NOMO-1 treated with DMSO at 0.1 percent for 48 hours (cell line): ENCODE measurements at regions not wholly inside any gene's neighbourhood (a gene's known extent, or its start where the extent isn't known, plus 50 kb on each side); places are given as distances from the start of the nearest gene placed in this dataset.
A peak's percentile ranks its signal among the peaks of the same experiment; 100 is the strongest.
"Not testable (repeated sequence)": the region's sequence is repeated elsewhere in the genome, so short reads cannot be mapped to it uniquely, and the experiment has no call there.

ENCODE experiments used
- DNase-seq: peaks from one replicate; lab custom pipeline; 2025; ENCODE audit not compliant: unreplicated experiment; lab: John Stamatoyannopoulos, UW

DNA sequence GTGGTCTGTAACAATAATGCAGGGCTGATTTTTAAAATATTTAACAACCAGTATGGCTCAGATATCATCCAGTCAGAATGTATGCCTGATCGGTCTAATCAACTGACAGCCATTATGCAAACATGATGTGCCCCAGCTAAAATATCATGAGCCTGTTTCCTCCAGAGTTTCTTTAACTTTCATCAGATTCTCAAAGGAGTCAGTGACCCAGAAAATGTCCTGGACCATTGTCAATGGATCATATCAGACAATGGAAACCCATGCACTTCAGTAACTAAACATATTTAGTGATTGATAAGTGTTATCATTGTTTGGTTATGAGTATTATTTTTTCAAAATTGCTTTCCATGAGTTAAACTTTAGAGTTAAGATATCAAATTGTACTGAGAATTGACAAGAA is 173.5 kb downstream of the LMBRD1 start:
- no peak for DNase-seq

DNA sequence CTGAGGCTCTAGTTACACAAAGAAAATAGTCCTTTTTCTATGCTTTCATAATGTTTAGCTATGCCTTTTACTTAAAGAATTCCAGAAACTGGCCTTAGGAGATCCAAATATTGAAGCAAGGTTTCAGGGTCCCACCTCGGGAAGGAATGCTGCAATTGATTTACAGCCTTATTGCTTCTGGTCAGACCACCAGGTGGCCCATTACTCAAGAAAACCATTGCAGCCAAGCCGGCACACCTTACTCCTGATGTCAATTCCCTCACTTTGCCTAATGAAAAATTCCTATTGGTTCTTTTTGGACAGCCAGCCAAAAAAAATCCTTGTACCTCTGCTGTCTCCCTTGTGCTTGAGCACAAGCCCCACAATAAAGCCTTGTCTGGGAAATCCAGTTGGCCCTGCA is 173.9 kb downstream of the LMBRD1 start:
- DNase-seq = no peak

DNA sequence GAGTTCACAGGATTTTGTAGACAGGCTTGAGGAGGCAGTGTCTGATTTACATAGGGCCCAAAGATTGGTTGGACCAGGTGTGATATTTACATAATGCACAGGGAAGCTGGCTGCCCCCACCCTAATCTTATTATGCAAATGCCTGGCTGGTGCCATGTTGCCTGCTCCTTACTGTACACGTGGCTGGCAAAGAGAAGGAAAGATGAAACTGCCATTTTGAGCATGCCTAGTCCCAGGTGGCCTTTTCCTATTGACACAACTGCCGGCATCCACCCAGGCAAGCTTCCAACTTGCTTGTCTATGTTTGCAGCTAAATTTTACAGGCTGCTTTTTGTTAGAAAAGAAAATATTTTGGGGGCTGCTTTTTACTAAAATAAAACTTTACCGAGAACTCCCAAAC is 174.6 kb downstream of the LMBRD1 start:
- DNase-seq = no peak

DNA sequence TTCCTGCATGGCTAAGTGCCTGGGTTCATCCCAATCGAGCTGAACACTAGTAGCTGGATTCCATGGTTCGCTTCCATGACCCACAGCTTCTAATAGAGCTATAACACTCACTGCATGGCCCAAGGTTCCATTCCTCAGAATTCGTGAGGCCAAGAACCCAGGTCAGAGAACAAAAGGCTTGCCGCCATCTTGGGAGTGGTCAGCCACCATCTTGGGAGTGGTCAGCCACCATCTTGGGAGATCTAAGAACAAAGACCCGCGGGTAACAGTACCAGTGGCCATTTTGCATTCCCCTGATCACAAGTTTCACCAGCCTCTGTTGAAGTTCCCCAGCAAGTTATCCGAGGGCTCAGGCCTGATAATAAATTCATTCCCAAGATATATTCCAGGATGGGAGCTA is 179.6 kb downstream of the LMBRD1 start:
- DNase-seq = no peak

DNA sequence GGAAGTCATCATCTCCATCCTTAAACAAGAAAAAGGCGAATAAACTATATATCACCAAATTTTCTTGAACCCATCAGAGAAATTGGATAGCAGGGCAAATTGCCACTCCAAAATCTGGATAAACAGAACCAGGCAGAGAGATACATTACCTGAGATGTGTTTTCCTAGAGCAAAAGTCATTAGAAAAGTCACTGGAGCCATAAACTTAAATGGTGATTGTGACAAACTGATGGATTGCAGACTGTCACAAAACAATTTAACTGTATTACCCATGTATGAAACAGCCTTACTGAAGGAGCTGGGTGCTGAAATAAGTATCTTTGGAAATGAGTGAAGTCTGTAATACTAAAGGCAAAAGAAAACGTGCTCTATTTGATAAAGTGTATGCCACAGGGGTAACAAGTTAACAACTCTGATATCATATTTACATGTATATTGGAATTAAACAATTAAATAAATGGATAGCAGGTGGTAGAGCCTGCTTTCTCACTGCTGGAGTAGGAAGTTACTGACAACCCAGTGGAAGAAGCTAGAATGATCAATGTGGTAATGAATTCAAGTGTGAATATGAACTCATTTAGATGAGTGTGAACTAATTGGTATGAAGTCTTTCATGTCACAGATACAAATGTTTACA is 186.9 kb downstream of the LMBRD1 start:
- no peak for DNase-seq

DNA sequence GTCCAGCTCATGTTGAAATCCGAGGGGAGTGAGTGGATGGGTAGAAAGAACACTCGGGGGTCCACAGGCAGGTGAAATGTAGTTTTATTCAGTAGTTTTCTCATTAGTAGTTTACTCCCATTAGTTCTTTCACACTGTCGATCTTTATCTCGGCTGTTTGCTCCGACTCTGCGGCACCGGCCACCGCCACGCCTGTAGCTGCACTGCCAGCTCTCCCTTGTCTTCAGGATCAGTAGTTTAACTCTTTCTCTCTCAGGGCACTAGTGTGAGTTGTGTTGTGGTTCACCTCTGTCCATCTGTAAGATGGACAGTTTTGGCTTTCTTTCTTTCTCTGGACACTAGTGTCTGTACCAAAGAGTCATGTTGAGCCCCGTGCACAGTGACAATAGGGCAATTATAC is 195.7 kb downstream of the LMBRD1 start:
- DNase-seq = no peak

DNA sequence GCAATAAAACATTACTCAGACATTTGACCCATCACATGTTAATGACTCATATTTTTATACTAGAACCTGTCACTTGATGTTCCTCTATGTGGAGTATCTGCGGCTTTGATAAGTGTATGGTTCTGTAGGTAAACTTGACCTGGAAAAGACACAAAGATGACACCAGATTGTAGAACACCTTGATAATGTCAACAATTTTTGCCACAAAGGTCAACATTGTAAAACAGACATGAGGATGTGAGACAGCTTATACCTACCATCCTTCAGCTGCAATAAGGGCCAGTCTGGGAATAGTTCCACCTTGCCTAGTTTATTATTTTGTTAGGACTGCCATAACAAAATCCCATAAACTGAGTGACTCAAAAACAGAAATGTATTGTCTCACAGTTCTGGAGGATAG is 202.4 kb downstream of the LMBRD1 start:
- DNase-seq = no peak

DNA sequence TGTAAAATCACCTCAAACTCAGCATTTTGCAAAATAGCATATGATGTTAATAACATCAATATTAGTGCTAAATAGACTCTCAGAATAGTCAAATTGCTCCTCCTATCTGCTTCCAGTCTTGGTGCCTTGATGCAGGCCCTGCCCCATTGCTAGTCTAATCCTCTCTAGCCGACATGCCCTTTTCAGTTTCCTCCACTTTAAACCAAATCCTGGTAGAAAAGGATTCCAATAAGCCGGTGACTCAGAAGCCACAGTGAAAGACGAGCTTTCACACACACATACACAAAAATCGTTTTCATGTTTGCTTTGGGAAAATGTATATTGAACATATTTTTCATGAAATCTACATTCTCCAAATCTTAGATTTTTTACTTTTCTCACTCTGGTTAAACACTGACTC is 203.1 kb downstream of the LMBRD1 start:
- DNase-seq = no peak

DNA sequence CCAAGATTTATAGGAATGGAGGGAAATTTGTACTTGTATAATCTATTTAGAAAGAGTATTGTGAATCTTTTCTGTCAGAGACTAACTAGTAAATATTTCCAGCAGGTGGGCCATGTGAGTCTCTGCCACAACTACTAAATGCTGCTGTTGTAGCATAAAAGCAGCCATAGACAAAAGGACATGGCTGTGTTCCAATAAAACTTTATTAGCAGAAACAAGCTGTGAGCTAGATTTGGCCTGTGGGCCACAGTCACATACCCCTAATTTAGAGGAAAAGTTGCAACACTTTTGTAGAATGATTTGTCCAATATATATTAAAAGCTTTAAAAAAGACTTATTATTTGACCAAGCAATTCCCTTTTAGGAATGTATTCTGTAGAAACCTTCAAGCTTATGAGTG is 207.2 kb downstream of the LMBRD1 start:
- no peak for DNase-seq

DNA sequence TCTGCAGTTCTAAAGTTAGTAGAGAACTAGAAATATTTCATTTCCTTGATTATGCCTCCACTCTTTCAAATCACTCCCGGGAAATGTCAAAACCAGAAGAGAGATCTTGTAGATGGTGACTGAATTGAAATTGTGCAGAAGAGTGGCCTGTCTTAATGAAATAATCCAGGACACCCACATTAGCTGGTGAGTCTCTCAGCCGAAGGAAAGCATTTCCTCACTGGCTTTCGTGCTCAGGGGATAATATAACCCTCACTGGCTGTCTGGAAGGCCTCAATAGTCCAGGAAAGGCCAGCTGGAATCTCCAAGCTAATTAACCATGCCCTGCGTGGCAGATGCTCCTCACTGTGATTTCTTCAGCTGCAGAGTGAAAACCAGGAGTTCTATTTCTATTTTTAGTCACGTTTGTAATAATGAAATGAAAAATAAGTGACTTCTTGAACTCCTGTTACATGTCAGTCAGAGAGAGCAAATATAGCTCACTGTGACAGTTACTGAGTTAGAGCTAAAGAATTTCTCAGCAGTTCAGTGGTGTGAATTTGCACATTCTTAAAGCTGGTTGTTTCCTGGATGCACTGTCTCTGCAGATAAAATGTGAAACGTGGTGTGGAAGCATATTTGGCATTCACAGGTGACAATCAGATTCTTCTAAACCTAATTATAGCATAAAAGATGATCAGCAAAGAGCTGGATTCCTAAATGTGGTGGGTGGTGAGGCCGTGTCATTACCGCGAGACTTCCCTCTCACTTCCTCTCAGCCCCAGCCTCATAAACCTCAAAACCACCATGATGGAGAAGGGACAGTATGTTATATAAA is 211.7 kb downstream of the LMBRD1 start:
- peak; percentile 11 for DNase-seq

DNA sequence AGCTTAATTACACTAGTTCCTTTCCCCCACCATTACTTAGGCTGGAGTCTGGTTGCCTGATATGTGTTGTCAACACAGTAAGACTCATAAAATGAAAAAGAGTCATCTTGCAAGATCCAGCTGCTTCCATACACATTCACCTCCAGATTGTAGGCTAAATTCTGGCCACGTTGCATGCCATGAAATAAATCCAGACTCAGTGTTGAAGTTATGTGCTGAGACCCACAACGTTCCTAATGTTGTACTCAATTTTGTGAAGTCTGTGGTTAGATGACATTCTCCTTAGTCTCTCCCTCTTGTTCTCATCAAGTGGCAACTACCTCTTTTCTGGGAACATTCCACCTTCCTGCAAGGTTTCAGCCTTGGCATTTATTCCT is 212.3 kb downstream of the LMBRD1 start:
- DNase-seq = no peak

DNA sequence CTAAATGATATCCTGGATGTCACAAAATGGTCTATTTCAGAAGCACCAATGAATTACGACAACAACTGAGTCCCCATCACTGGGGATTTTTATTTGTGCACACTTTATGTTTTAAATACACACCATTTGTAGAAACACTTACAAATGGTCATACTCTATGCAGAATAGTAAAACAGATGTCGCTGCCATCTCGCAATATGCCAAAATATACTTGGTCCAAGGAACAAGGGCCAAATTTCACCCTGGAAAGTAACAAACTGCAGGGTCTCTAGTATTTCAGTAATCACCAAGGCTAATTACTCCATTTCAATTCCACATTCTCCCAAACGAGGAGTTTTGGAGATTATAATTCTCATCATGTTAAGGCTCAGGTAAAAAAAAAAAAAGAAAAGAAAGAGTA is 215.2 kb downstream of the LMBRD1 start:
- DNase-seq = no peak

DNA sequence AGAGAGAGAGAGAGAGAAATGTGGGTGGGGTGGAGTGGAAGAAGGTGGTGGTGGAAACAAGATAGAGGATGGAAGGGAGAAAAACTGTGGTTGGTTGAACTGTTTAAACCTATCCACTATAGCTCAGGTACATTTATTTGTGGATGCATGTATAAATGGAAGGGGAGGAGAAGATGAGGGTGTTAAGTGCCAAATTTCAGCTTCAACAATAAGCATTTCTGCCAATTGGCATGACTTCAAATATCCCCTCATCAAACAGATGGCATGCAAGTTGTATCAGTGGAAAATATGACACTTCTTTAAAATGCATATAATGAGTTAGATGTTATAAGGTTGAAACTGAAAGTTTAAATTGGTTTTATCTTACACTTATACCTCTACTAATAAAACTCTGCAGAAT is 216.1 kb downstream of the LMBRD1 start:
- DNase-seq = no peak

DNA sequence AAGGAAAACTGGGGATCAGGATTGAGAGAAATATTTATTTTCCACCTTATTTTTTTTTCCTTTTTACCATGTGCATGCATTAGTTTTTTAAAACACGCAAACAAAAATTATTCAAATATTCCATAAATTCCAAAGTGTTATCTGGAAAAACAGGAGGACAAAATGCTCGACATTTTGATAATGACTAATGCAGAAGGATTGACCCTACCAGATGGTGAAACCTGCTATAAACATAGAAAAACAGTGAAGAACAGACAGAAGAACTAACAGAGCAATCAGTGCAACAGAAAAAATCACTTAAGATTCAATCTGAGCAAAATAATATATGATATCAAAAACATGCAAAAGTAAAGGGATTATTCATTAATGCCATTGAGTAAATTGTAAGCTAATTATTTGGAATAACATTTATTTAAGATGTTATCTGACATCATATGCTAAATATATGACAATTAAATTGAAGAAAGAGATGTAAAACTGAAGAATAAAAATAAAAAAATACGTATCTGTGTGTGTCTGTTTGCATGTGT is 218.4 kb downstream of the LMBRD1 start:
- DNase-seq = no peak

DNA sequence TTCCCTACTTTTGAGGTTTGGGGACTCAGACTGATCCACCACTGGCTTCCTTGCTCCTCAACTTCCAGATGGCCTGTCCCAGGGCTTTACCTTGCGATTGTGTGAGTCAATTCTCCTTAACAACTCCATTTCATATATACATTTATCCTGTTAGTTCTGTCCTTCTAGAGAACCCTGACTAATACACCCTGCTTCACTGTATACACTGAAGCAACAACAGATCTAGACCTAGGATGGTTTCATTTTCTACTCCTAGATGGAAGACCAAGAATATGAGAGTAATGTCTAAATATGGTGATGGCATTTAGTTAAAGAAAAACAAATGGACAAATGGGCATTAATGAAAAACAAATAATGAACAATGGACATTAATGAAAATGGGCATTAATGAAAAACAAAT is 225.6 kb downstream of the LMBRD1 start:
- DNase-seq = no peak

DNA sequence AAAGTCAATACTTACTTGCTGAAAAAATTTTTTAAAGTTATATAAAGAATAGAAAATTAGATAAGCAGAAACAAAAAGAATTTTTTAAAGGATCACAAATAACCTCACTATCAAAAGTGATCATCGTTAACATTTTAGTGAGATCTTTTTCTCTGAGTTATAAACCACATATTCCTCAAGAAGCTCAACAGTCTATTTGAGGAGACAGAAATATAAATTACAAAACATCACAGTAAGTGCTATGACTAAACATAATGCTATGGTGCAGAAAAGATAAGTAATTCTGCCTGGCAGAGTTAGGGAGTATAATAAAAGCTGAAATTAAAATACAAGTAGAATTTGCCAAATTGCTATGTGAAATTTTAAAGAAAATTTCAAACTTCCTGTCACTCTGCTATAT is 226.7 kb downstream of the LMBRD1 start:
- DNase-seq = no peak

DNA sequence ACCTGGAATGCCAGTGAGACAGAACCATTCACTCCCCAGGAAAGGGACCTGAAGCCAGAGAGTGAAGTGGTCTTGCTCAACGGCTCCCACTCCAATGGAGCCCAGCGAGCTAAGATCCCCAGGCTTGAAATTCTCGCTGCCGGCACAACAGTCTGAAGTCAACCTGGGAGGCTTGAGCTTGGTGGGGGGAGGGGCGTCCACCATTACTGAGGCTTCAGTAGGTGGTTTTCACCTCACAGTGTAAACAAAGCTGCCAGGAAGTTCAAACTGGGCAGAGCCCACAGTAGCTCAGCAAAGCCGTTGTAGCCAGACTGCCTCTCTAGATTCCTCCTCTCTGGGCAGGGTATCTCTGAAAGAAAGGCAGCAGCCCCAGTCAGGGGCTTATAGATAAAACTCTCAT is 236.2 kb downstream of the LMBRD1 start:
- not testable (repeated sequence) for DNase-seq

DNA sequence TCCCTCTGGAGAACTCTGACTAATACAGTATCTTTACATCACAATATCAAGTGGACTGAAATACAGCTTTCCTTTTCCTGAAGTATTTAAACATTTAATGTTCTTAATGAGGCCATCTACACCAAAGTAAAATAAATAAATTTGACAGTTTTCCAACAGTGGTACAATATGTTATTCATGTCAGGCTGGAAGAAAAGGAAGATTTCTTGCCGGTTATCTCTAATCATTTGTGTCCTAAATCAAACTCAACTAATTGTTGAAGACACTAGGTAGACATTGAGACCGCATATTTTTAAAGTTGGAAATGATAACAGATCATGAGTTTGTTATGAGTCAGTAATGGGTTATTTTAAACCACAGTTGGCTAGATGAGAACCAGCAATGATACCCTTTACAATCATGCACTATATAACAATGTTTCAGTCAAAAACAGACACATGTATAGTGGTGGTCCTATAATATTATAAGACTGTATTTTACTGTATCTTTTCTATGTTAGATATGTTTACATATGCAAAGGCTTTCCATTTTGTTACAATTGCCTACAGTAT is 241.6 kb downstream of the LMBRD1 start:
- DNase-seq = no peak

DNA sequence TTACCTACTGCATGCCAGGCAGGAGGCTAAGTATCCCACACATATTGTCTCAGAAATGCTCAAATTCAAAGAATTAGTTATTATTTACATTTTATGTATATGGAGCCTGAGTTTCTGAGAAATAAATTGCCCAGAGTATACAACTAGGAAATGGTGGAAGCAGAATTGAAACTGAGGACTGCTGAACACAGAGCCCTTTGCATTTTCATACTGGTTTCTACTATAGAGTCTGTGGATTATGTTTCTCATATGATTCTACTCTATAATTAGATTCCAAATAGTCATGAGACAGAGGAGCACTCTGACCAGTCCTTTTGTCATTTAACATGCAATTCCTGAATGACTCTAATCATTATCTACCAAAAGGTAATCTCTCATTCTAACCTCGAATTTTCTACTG is 254.3 kb downstream of the LMBRD1 start:
- DNase-seq = no peak

DNA sequence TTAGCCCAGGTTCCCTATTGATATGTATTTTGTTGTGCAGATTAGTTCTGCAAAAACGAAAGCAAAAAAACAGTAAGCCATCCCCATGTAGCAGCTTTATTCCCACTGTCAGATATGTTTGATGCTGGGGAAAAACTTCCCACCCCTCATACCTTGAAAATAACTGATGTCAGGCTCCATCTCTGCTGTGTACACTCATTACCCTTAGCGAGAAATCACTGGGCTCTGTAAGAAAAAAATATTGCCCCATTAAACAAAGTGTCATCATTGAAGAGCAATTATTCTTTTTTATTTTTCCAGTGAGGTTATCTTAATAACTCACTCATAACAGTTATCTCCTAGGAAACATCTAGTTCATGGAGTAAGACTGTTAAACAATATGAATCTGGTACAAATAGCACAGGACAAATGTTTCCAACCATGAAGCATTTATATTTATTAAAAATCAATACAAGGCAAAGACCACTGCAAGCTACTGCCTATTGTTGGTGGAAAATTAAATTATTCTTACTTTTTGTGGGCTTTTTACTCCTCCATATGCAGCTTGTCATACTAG is 268.8 kb downstream of the LMBRD1 start:
- no peak for DNase-seq

DNA sequence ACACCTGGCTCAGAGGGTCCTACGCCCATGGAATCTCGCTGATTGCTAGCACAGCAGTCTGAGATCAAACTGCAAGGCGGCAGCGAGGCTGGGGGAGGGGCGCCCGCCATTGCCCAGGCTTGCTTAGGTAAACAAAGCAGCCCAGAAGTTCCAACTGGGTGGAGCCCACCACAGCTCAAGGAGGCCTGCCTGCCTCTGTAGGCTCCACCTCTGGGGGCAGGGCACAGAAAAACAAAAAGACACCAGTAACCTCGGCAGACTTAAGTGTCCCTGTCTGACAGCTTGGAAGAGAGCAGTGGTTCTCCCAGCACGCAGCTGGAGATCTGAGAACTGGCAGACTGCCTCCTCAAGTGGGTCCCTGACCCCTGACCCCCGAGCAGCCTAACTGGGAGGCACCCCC is 281.3 kb downstream of the LMBRD1 start:
- DNase-seq = not testable (repeated sequence)

DNA sequence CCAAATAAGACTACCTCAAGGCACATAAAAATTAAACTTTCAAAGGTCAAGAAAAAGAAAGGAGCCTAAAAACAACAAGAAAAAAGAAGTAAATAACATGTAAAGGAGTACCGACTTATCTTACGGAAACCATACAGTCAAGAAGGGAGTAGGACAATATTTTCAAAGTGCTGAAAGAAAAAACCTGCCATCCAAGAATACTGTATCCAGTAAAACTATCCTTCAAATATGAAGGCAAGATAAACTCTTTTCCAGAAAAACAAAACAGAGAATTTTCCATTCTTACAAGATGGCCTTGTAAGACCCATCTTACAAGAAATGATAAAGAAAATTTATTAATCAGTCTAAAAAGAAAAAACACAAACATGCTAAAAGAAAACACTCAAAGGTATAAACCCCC is 302.2 kb downstream of the LMBRD1 start:
- no peak for DNase-seq
